Panc1 (cell line): ENCODE measurements at regions not wholly inside any gene's neighbourhood (a gene's known extent, or its start where the extent isn't known, plus 50 kb on each side); places are given as distances from the start of the nearest gene placed in this dataset.

Experiments
- CTCF ChIP-seq: fragments of 450-650 bp; IDR thresholded peaks from 2 replicates; pipeline ENCODE4 v1.5.1; 2017; ENCODE audit warnings: mild to moderate bottlenecking
- POLR2AphosphoS5 ChIP-seq: IDR thresholded peaks from 2 replicates; pipeline ENCODE4 v1.6.1; 2012; ENCODE audit warnings: mild to moderate bottlenecking, low read depth, low read length, moderate library complexity
- REST ChIP-seq, 2 experiments: IDR thresholded peaks; 2 replicates each; pipeline ENCODE4 v1.6.1; 2011 to 2012; ENCODE audit warnings: low read depth in 2 of 2, control low read depth in 1 of 2, low read length in 1 of 2, mild to moderate bottlenecking in 1 of 2, moderate library complexity in 1 of 2; ENCODE audit not compliant: insufficient read depth in 1 of 2

- no peak for TF ChIP-seq CTCF
- TF ChIP-seq POLR2AphosphoS5: no peak
- TF ChIP-seq REST (IDR thresholded peaks at IDR 0.05; ENCODE audit: insufficient read depth in 1 of 2, low read depth in 2 of 2, low read length in 1 of 2): no peak
Measured at GRCh38 chr14:95398630-95399547, 79.2 kb upstream of the CLMN start.
